Lung (tissue), 11 donors: ENCODE measurements at regions not wholly inside any gene's neighbourhood (a gene's known extent, or its start where the extent isn't known, plus 50 kb on each side); places are given as distances from the start of the nearest gene placed in this dataset.

Experiments
- ATAC-seq: fragments of 200-7000 bp; cut with Tn5 transposase; one replicate; pipeline ENCODE4 v1.9.1; 2020; ENCODE audit warnings: moderate number of reproducible peaks; ENCODE audit not compliant: insufficient read depth, low FRiP score
- DNase-seq, 3 donors: peaks; one replicate each; pipeline ENCODE4 v3.0.0-alpha.2; 2013 to 2017
- H3K27ac ChIP-seq, 2 donors: one replicate each; pipeline ENCODE4 v1.5.1; 2013; ENCODE audit warnings: mild to moderate bottlenecking in 2 of 2, moderate library complexity in 2 of 2, control low read depth in 1 of 2, inconsistent platforms in 1 of 2, low read depth in 1 of 2, low read length in 1 of 2
- H3K27me3 ChIP-seq, 3 donors: one replicate each; pipeline ENCODE4 v1.5.1; 2013; ENCODE audit warnings: low read length in 2 of 3; ENCODE audit not compliant: control insufficient read depth in 3 of 3, insufficient read depth in 3 of 3
- H3K36me3 ChIP-seq, 4 donors: one replicate each; pipeline ENCODE4 v1.5.1; 2013; ENCODE audit warnings: low read length in 4 of 4, mild to moderate bottlenecking in 1 of 4, moderate library complexity in 1 of 4; ENCODE audit not compliant: control insufficient read depth in 4 of 4, insufficient read depth in 4 of 4
- H3K4me1 ChIP-seq, 5 donors: one replicate each; pipeline ENCODE4 v1.5.1; 2013; ENCODE audit warnings: low read length in 5 of 5, mild to moderate bottlenecking in 2 of 5, moderate library complexity in 1 of 5; ENCODE audit not compliant: control insufficient read depth in 5 of 5, insufficient read depth in 5 of 5
- H3K4me3 ChIP-seq: one replicate; pipeline ENCODE4 v1.5.1; 2013; ENCODE audit warnings: mild to moderate bottlenecking, control low read depth, moderate library complexity
- H3K9ac ChIP-seq, 2 donors: one replicate each; pipeline ENCODE4 v1.5.1; 2013; ENCODE audit warnings: low read length in 2 of 2, control low read depth in 1 of 2; ENCODE audit not compliant: insufficient read depth in 1 of 2
- H3K9me3 ChIP-seq, 4 donors: one replicate each; pipeline ENCODE4 v1.5.1; 2013; ENCODE audit warnings: low read length in 3 of 4, mild to moderate bottlenecking in 1 of 4, moderate library complexity in 1 of 4; ENCODE audit not compliant: control insufficient read depth in 4 of 4, insufficient read depth in 3 of 4
- WGBS, 2 donors: extraction: QIAGEN DNeasy Blood & Tissue Kit; methylation state at CpG; one replicate each; pipeline ENCODE4 v1.1.7; 2013; 5-methylcytosine and 5-hydroxymethylcytosine counted together
- TF ChIP-seq, protein P1 (sequence below): IDR thresholded peaks from 2 replicates; pipeline ENCODE4 v1.5.1; 2012; ENCODE audit warnings: mild to moderate bottlenecking; ENCODE audit errors: control extremely low read depth, extremely low read depth
- donor health status: control.
- donor health status: control.
- donor health status: Bipolar disorder and iron deficiency.
- donor health status: healthy.
- donor health status: DM: yes; HTN: yes; CAD: no.

DNA sequence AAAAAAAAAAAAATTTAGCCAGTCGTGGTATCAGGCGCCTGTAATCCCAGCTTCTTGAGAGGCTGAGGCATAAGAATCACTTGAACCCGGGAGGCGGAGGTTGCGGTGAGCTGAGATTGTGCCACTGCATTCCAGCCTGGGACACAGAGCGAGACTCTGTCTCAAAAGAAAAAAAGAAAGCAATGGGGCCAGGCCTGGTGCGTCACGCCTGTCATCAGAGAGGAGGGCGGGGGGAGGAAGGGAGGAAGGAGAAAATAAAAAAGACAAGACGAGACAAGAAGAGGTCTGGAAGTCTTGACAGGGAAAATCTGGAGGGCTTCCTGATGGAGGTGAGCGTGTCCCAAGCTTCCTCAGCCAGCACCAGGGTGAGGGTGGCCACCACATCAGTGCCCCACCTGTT is 54.9 kb upstream of the PTPRS start:
- 25 to 31% methylated on average over 11 of the region's 11 CpGs for WGBS, 2 donors
- H3K4me1 ChIP-seq, result no peaks in the 10 kb centered on the region
- no peak overlapping the region for H3K4me3 ChIP-seq
- TF ChIP-seq, protein P1, sequence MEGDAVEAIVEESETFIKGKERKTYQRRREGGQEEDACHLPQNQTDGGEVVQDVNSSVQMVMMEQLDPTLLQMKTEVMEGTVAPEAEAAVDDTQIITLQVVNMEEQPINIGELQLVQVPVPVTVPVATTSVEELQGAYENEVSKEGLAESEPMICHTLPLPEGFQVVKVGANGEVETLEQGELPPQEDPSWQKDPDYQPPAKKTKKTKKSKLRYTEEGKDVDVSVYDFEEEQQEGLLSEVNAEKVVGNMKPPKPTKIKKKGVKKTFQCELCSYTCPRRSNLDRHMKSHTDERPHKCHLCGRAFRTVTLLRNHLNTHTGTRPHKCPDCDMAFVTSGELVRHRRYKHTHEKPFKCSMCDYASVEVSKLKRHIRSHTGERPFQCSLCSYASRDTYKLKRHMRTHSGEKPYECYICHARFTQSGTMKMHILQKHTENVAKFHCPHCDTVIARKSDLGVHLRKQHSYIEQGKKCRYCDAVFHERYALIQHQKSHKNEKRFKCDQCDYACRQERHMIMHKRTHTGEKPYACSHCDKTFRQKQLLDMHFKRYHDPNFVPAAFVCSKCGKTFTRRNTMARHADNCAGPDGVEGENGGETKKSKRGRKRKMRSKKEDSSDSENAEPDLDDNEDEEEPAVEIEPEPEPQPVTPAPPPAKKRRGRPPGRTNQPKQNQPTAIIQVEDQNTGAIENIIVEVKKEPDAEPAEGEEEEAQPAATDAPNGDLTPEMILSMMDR, result no peak
- H3K27ac ChIP-seq, result no peak overlapping the region
- H3K9ac ChIP-seq, result no peak overlapping the region
- peaks cover 0 to 11% (median 0%) of the 10 kb centered on the region in 4 donors for H3K9me3 ChIP-seq
- DNase-seq, result no peak
- H3K36me3 ChIP-seq, result no peaks in the 10 kb centered on the region
- no peak for ATAC-seq
- H3K27me3 ChIP-seq, result peaks cover 9 to 32% (median 12%) of the 10 kb centered on the region in 3 donors

DNA sequence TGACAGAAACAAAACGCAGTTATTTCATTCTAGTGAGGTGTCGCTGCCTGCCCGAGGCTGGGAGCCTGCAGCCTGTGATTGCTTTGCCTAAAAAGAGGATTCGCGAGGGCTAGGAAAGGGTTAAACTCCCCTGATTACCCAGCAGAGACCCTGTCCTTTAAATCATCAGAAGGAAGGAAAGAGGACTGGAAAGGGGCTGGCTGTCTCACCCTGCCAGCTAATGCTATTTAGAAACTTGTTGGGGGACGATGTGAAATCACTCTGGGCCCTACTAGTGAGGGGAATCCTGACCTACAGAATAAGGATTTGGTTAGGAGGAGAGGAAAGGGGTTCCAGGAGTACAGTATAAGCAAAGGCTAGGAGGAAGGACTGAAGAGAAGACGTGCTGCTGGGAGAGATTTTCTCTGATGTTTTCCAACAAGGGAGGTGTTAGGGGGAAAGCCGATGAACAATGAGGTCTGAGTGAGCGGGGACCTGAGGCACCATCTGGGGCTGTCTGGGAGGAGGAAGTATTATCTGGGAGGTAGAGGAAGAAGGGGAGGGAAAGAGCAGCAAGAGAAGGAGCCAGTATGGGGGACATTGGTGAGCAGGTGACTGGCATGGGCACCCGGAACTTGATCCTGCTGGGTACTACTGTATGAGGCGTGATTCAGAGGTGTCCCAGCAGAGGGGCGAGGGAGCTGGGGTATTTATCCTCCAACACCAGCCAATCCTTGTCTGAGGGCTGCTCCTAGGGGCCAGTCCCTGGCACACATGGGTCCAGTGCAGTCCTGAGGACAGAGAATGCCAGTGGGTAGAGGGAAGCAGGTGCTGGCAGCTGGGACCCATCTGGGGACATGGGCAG is 55.7 kb upstream of the PTPRS start:
- DNase-seq (no peak), ATAC-seq (no peak)
- TF ChIP-seq, protein P1, result no peak
- whole genome bisulfite sequencing, 2 donors, result 13 to 16% methylated on average over 12 of the region's 12 CpGs
- H3K4me3 ChIP-seq, result no peak overlapping the region
- no peaks in the 10 kb centered on the region for H3K4me1 ChIP-seq
- no peak overlapping the region for H3K9ac ChIP-seq
- no peak overlapping the region for H3K27ac ChIP-seq
- H3K36me3 ChIP-seq, result no peaks in the 10 kb centered on the region
- peaks cover 0 to 11% (median 0%) of the 10 kb centered on the region in 4 donors for H3K9me3 ChIP-seq
- peaks cover 9 to 31% (median 12%) of the 10 kb centered on the region in 3 donors for H3K27me3 ChIP-seq

DNA sequence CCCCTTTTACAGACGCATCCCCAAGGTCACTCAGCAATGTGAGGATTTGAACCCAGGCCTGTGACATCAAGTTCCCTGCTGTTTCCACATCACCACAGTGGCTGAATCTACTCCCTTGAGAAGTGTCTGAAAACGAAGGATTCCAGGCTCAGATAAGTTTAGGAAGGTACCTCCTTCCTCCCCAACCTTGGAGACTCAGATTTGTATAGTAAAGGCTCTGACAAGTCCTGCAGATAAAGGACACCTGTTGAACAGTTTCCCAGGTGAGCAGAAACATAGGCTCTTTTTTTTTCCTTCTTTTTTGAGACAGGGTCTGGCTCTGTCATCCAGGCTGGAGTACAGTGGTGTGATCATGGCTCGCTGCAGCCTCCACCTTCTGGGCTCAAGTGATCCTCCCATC is 56.4 kb upstream of the PTPRS start:
- Histone ChIP-seq H3K4me3 (no peak overlapping the region), H3K27me3 (peaks cover 9 to 32% (median 12%) of the 10 kb centered on the region in 3 donors), H3K36me3 (no peaks in the 10 kb centered on the region), H3K27ac (no peak overlapping the region), H3K9ac (no peak overlapping the region), H3K4me1 (no peaks in the 10 kb centered on the region), H3K9me3 (peaks cover 0 to 11% (median 0%) of the 10 kb centered on the region in 4 donors)
- WGBS, 2 donors, result 61 to 67% methylated on average over 3 of the region's 3 CpGs
- ATAC-seq (no peak), DNase-seq (no peak)
- TF ChIP-seq, protein P1, result no peak
